ENCODE measurements at regions not wholly inside any gene's neighbourhood (a gene's known extent, or its start where the extent isn't known, plus 50 kb on each side); places are given as distances from the start of the nearest gene placed in this dataset.

GRCh38 chr16:13324851-13325250 lies 423.5 kb downstream of the SHISA9 start:
- no peaks in the 10 kb centered on the region for H3K9me3 ChIP-seq (replicated peaks; ENCODE audit: control insufficient read depth, insufficient read depth, low read depth, low read length)
- no peaks in the 10 kb centered on the region for H3K36me3 ChIP-seq (ENCODE audit: control insufficient read depth, insufficient read depth, low read length)
- FAIRE-seq (no peak), ATAC-seq (no peak), DNase-seq (ENCODE audit: extremely low read depth in 1 of 4, low spot score in 3 of 4) (peak in 1 of 4 experiments; percentile 1)
- WGBS (ENCODE audit: insufficient coverage, low coverage, missing lambda C conversion rate), result 0% methylated on average over 2 of the region's 2 CpGs
- intact Hi-C loops (cut with micrococcal nuclease) (no loop called here), in situ Hi-C loops (cut with MboI) (no loop called here)
- H3K4me3 ChIP-seq, result no peak overlapping the region
- H2AFZ ChIP-seq (ENCODE audit: low read depth, low read length), result no peak overlapping the region
- ChIA-PET CTCF (ENCODE audit: low intra/inter-chr PET ratio) (no interaction called here), POLR2A (interaction anchor here (0.9 kb wide), 1 partner anchor 720 kb away, joined by 3 read pairs; no protein-coding TSS in a partner anchor)
- H3K4me1 ChIP-seq (replicated peaks in 1 of 2; ENCODE audit: control insufficient read depth in 2 of 2, insufficient read depth in 2 of 2, low read length in 2 of 2), result no peaks in the 10 kb centered on the region
- H3K9me1 ChIP-seq (ENCODE audit: control insufficient read depth, insufficient read depth, low read length), result no peaks in the 10 kb centered on the region
- BruUV-seq (replicated peaks), result no TSS peak
- no peak overlapping the region for H3K4me2 ChIP-seq (ENCODE audit: insufficient read depth, low read length)
- H3K9ac ChIP-seq (ENCODE audit: insufficient read depth in 1 of 2, low read depth in 2 of 2, low read length in 2 of 2), result no peak overlapping the region
- H4K20me1 ChIP-seq (replicated peaks; ENCODE audit: control insufficient read depth, insufficient read depth, low read length), result no peaks in the 10 kb centered on the region
- TF ChIP-seq ZBTB12 (CRISPR knock-in tag; IDR thresholded peaks at IDR 0.05), result no peak
- peak; percentile 34 for TF ChIP-seq CBFA2T3 (IDR thresholded peaks at IDR 0.05)
- H3K27ac ChIP-seq (ENCODE audit: extremely low read depth, low read depth, low read length), result no peak overlapping the region
- H3K27me3 ChIP-seq (ENCODE audit: control insufficient read depth in 2 of 2, insufficient read depth in 2 of 2, low read length in 2 of 2), result peaks cover 2 to 4% of the 10 kb centered on the region in 2 experiments; a peak in 2 of 5 replicates
- H3K79me2 ChIP-seq (ENCODE audit: control insufficient read depth, insufficient read depth, low read length), result no peaks in the 10 kb centered on the region

- TF ChIP-seq TAF15 (IDR thresholded peaks at IDR 0.05; ENCODE audit: low read depth, low read length), result no peak
- no peak for TF ChIP-seq CBFA2T2 (conservative IDR thresholded peaks at IDR 0.05)
- no peak for TF ChIP-seq SMAD4 (CRISPR knock-in tag; conservative IDR thresholded peaks at IDR 0.05)
- TF ChIP-seq HDAC8 (tag; IDR thresholded peaks at IDR 0.05), result no peak
- TF ChIP-seq MAFF (IDR thresholded peaks at IDR 0.05; ENCODE audit: low read length), result no peak
- no peak for TF ChIP-seq CHD1 (IDR thresholded peaks at IDR 0.05; ENCODE audit: low read length)
- no peak for TF ChIP-seq MIER1 (IDR thresholded peaks at IDR 0.05; ENCODE audit: low read depth)
- no peak for TF ChIP-seq TFAM (CRISPR knock-in tag; conservative IDR thresholded peaks at IDR 0.05)
- no peak for TF ChIP-seq STAG1 (CRISPR knock-in tag; IDR thresholded peaks at IDR 0.05; ENCODE audit: borderline replicate concordance)
- no peak for TF ChIP-seq CSDE1 (IDR thresholded peaks at IDR 0.05)
- TF ChIP-seq KHSRP (IDR thresholded peaks at IDR 0.05), result no peak
- TF ChIP-seq MITF (IDR thresholded peaks at IDR 0.05), result no peak
- no peak for TF ChIP-seq HNRNPLL (IDR thresholded peaks at IDR 0.05; ENCODE audit: low read depth, low read length, poor library complexity, severe bottlenecking)
- no peak for TF ChIP-seq ZNF253 (CRISPR knock-in tag; conservative IDR thresholded peaks at IDR 0.05)
- no peak for TF ChIP-seq BRD9 (IDR thresholded peaks at IDR 0.05; ENCODE audit: low read depth, partially characterized antibody)
- no TSS peak for BruUV-seq (replicated peaks)
- FAIRE-seq, result no peak
These were observed 424.0 kb downstream of the SHISA9 start for GRCh38 chr16:13325396-13325795.

More at GRCh38 chr16:13325396-13325795, 424.0 kb downstream of the SHISA9 start:
- ChIA-PET CTCF (ENCODE audit: low intra/inter-chr PET ratio) (no interaction called here), POLR2A (interaction anchor here (0.9 kb wide), 1 partner anchor 721 kb away, joined by 3 read pairs; no protein-coding TSS in a partner anchor)
- H3K4me1 ChIP-seq (replicated peaks in 1 of 2; ENCODE audit: control insufficient read depth in 2 of 2, insufficient read depth in 2 of 2, low read length in 2 of 2), result no peaks in the 10 kb centered on the region
- peaks cover 2 to 4% of the 10 kb centered on the region in 2 experiments; a peak in 2 of 5 replicates for H3K27me3 ChIP-seq (ENCODE audit: control insufficient read depth in 2 of 2, insufficient read depth in 2 of 2, low read length in 2 of 2)
- no peak overlapping the region for H3K27ac ChIP-seq (ENCODE audit: extremely low read depth, low read depth, low read length)
- in situ Hi-C loops (cut with MboI), result no loop called here
- no peak for ATAC-seq
- H3K9ac ChIP-seq (ENCODE audit: insufficient read depth in 1 of 2, low read depth in 2 of 2, low read length in 2 of 2), result no peak overlapping the region
- no peak overlapping the region for H2AFZ ChIP-seq (ENCODE audit: low read depth, low read length)
- no peaks in the 10 kb centered on the region for H3K36me3 ChIP-seq (ENCODE audit: control insufficient read depth, insufficient read depth, low read length)
- H3K9me1 ChIP-seq (ENCODE audit: control insufficient read depth, insufficient read depth, low read length), result no peaks in the 10 kb centered on the region
- DNase-seq (ENCODE audit: extremely low read depth in 1 of 4, low spot score in 3 of 4), result no peak
- WGBS (ENCODE audit: insufficient coverage, low coverage, missing lambda C conversion rate), result 3% methylated on average over 5 of the region's 5 CpGs
- H4K20me1 ChIP-seq (replicated peaks; ENCODE audit: control insufficient read depth, insufficient read depth, low read length), result no peaks in the 10 kb centered on the region
- H3K4me3 ChIP-seq, result no peak overlapping the region
- H3K4me2 ChIP-seq (ENCODE audit: insufficient read depth, low read length), result no peak overlapping the region
- no peaks in the 10 kb centered on the region for H3K9me3 ChIP-seq (replicated peaks; ENCODE audit: control insufficient read depth, insufficient read depth, low read depth, low read length)
- intact Hi-C loops (cut with micrococcal nuclease), result no loop called here
- no peaks in the 10 kb centered on the region for H3K79me2 ChIP-seq (ENCODE audit: control insufficient read depth, insufficient read depth, low read length)
